ENCODE measurements at regions not wholly inside any gene's neighbourhood (a gene's known extent, or its start where the extent isn't known, plus 50 kb on each side); places are given as distances from the start of the nearest gene placed in this dataset.

- TF ChIP-seq, protein P1, sequence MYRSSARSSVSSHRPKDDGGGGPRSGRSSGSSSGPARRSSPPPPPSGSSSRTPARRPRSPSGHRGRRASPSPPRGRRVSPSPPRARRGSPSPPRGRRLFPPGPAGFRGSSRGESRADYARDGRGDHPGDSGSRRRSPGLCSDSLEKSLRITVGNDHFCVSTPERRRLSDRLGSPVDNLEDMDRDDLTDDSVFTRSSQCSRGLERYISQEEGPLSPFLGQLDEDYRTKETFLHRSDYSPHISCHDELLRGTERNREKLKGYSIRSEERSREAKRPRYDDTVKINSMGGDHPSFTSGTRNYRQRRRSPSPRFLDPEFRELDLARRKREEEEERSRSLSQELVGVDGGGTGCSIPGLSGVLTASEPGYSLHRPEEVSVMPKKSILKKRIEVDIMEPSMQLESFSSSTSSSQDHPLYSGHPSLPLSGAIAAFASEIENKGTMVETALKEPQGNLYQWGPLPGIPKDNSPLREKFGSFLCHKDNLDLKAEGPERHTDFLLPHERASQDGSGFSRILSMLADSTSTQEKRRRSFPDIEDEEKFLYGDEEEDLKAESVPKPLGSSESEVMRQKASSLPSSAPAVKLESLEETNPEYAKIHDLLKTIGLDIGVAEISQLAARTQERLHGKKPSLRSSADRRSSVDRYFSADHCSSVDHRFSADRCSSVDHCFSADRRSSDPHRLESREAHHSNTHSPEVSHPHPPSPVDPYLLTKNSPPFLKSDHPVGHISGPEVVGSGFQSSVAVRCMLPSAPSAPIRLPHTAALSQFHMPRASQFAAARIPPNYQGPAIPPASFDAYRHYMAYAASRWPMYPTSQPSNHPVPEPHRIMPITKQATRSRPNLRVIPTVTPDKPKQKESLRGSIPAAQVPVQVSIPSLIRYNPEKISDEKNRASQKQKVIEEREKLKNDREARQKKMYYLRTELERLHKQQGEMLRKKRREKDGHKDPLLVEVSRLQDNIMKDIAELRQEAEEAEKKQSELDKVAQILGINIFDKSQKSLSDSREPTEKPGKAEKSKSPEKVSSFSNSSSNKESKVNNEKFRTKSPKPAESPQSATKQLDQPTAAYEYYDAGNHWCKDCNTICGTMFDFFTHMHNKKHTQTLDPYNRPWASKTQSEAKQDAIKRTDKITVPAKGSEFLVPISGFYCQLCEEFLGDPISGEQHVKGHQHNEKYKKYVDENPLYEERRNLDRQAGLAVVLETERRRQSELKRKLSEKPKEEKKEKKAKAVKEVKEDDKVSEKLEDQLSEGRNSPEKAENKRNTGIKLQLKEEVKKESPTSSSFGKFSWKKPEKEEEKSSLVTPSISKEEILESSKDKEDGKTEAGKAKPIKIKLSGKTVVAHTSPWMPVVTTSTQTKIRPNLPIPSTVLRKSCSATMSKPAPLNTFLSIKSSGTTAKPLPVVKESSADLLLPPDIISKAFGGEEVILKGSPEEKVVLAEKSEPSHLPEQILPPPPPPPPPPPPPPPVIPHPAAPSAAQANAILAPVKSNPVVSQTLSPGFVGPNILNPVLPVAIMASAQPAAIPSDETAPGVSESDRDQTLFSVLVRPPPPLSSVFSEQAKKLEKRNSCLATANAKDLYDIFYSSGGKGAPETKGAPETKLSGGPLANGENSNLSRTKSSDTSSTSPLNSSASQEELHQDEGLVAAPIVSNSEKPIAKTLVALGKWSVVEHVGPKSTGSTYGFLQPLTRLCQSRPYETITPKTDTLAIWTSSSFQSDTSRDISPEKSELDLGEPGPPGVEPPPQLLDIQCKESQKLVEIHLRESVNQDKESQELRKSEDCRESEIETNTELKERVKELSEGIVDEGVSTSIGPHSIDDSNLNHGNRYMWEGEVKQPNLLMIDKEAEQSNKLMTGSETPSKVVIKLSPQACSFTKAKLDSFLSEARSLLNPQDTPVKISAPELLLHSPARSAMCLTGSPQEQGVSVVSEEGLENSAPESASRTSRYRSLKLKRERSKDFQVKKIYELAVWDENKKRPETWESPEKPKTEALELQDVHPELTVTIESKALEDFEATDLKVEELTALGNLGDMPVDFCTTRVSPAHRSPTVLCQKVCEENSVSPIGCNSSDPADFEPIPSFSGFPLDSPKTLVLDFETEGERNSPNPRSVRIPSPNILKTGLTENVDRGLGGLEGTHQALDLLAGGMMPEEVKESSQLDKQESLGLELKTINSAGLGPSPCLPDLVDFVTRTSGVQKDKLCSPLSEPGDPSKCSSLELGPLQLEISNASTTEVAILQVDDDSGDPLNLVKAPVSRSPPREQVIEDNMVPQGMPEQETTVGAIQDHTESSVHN (IDR thresholded peaks at IDR 0.05; ENCODE audit: borderline replicate concordance in 1 of 2, low read depth in 1 of 2) = no peak
- TF ChIP-seq ZNF174 (CRISPR knock-in tag; IDR thresholded peaks at IDR 0.05) (no peak), NEUROD1 (IDR thresholded peaks at IDR 0.05; ENCODE audit: borderline replicate concordance, low read depth, low read length, partially characterized antibody) (no peak), THRA (IDR thresholded peaks at IDR 0.05) (no peak), L3MBTL2 (IDR thresholded peaks at IDR 0.05) (no peak), SNIP1 (IDR thresholded peaks at IDR 0.05; ENCODE audit: low read depth) (no peak), EP300 (IDR thresholded peaks at IDR 0.05; ENCODE audit: low read length) (no peak)
Measured at GRCh38 chr6:104031346-104031745, 828.4 kb downstream of the HACE1 start (continued).
